IMR-90 (cell line): ENCODE measurements at regions not wholly inside any gene's neighbourhood (a gene's known extent, or its start where the extent isn't known, plus 50 kb on each side); places are given as distances from the start of the nearest gene placed in this dataset.

Experiments
- BHLHE40 ChIP-seq: fragments of 150-350 bp; IDR thresholded peaks from 2 replicates; pipeline ENCODE4 v1.6.1; 2016; ENCODE audit warnings: mild to moderate bottlenecking, low read depth, low read length
- CEBPB ChIP-seq: IDR thresholded peaks from 2 replicates; pipeline ENCODE4 v1.6.1; 2012; ENCODE audit warnings: low read depth, low read length, improper control_type of control experiment
- FOS ChIP-seq: fragments of 150-350 bp; IDR thresholded peaks from 2 replicates; pipeline ENCODE4 v1.6.1; 2016; ENCODE audit warnings: low read depth, low read length
- MXI1 ChIP-seq: IDR thresholded peaks from 2 replicates; pipeline ENCODE4 v1.6.1; 2012; ENCODE audit warnings: low read depth, mild to moderate bottlenecking, low read length, moderate library complexity, borderline replicate concordance
- POLR2A ChIP-seq: IDR thresholded peaks from 2 replicates; pipeline ENCODE4 v1.6.1; 2012; ENCODE audit warnings: mild to moderate bottlenecking, low read depth, low read length
- RAD21 ChIP-seq: IDR thresholded peaks from 2 replicates; pipeline ENCODE4 v1.6.1; 2012; ENCODE audit warnings: low read length, improper control_type of control experiment
- RCOR1 ChIP-seq: IDR thresholded peaks from 2 replicates; pipeline ENCODE4 v1.6.1; 2012; ENCODE audit warnings: mild to moderate bottlenecking, low read length, improper control_type of control experiment; ENCODE audit not compliant: insufficient replicate concordance
- RFX5 ChIP-seq: IDR thresholded peaks from 2 replicates; pipeline ENCODE4 v1.8.0; 2012; ENCODE audit warnings: low read depth, mild to moderate bottlenecking, low read length, moderate library complexity
- SMC3 ChIP-seq: fragments of 150-350 bp; IDR thresholded peaks from 2 replicates; pipeline ENCODE4 v1.6.1; 2016; ENCODE audit warnings: low read depth, mild to moderate bottlenecking, antibody characterized with exemption, low read length, moderate library complexity
- TF ChIP-seq, protein P1 (sequence below): conservative IDR thresholded peaks from 2 replicates; pipeline ENCODE4 v1.5.1; 2012; ENCODE audit warnings: mild to moderate bottlenecking, low read depth, low read length, improper control_type of control experiment
- TF ChIP-seq, protein P2 (sequence below): fragments of 150-350 bp; IDR thresholded peaks from 2 replicates; pipeline ENCODE4 v1.6.1; 2017; ENCODE audit warnings: mild to moderate bottlenecking, antibody characterized with exemption, low read length, low read depth

DNA sequence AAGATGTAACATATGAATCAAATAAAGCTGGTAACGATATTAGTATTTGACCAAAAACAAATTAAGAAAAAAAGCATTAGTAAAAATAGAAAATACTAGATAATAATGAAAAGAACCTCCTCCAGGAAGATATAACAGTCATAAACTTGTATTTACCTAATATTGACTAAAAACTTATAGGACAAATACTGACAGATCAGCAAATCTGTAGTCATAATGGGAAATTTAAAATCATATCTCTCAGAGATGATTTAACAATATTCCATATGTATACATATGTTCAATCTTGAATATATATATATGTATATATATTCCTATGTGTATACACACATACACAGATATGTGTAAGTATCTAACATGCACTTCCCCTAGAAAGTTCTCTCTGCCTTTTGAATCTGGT is 52.0 kb upstream of the FGGY start:
- TF ChIP-seq, protein P1, sequence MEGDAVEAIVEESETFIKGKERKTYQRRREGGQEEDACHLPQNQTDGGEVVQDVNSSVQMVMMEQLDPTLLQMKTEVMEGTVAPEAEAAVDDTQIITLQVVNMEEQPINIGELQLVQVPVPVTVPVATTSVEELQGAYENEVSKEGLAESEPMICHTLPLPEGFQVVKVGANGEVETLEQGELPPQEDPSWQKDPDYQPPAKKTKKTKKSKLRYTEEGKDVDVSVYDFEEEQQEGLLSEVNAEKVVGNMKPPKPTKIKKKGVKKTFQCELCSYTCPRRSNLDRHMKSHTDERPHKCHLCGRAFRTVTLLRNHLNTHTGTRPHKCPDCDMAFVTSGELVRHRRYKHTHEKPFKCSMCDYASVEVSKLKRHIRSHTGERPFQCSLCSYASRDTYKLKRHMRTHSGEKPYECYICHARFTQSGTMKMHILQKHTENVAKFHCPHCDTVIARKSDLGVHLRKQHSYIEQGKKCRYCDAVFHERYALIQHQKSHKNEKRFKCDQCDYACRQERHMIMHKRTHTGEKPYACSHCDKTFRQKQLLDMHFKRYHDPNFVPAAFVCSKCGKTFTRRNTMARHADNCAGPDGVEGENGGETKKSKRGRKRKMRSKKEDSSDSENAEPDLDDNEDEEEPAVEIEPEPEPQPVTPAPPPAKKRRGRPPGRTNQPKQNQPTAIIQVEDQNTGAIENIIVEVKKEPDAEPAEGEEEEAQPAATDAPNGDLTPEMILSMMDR: no peak
- TF ChIP-seq BHLHE40 (no peak), RCOR1 (no peak), RFX5 (no peak), MXI1 (no peak), RAD21 (no peak), POLR2A (no peak), CEBPB (no peak), SMC3 (no peak), FOS (no peak)
- TF ChIP-seq, protein P2, sequence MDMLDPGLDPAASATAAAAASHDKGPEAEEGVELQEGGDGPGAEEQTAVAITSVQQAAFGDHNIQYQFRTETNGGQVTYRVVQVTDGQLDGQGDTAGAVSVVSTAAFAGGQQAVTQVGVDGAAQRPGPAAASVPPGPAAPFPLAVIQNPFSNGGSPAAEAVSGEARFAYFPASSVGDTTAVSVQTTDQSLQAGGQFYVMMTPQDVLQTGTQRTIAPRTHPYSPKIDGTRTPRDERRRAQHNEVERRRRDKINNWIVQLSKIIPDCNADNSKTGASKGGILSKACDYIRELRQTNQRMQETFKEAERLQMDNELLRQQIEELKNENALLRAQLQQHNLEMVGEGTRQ: no peak
